ENCODE measurements at regions not wholly inside any gene's neighbourhood (a gene's known extent, or its start where the extent isn't known, plus 50 kb on each side); places are given as distances from the start of the nearest gene placed in this dataset.

GRCh38 chr13:82636119-82636518 is 1246.2 kb downstream of the SLITRK1 start:
- POLR2A ChIA-PET: no interaction called here
- H3K36me3 Mint-ChIP-seq (ENCODE audit: insufficient read depth, unreplicated experiment): no peaks in the 10 kb centered on the region
- BruUV-seq (replicated peaks): no TSS peak
- H3K4me1 Mint-ChIP-seq (ENCODE audit: insufficient read depth, unreplicated experiment): peaks cover 6% of the 10 kb centered on the region
- no peaks in the 10 kb centered on the region for H3K9me3 Mint-ChIP-seq (ENCODE audit: unreplicated experiment)
- CTCF ChIA-PET: no interaction called here
- no peak overlapping the region for H3K4me3 Mint-ChIP-seq (ENCODE audit: unreplicated experiment)
- peak; percentile 49 for DNase-seq (ENCODE audit: unreplicated experiment)
- no peak overlapping the region for H3K27ac Mint-ChIP-seq (ENCODE audit: low read depth, unreplicated experiment)
- H3K27me3 Mint-ChIP-seq (ENCODE audit: insufficient read depth, unreplicated experiment): no peaks in the 10 kb centered on the region
- TF ChIP-seq CTCF (IDR thresholded peaks at IDR 0.05; ENCODE audit: unreplicated experiment): no peak
- intact Hi-C loops (cut with micrococcal nuclease): no loop called here

- no peak overlapping the region for H3K4me3 Mint-ChIP-seq (ENCODE audit: unreplicated experiment)
- no peaks in the 10 kb centered on the region for H3K36me3 Mint-ChIP-seq (ENCODE audit: insufficient read depth, unreplicated experiment)
- no peaks in the 10 kb centered on the region for H3K27me3 Mint-ChIP-seq (ENCODE audit: insufficient read depth, unreplicated experiment)
- BruUV-seq (replicated peaks): no TSS peak
- no peak overlapping the region for H3K27ac Mint-ChIP-seq (ENCODE audit: low read depth, unreplicated experiment)
- H3K9me3 Mint-ChIP-seq (ENCODE audit: unreplicated experiment): no peaks in the 10 kb centered on the region
- TF ChIP-seq CTCF (IDR thresholded peaks at IDR 0.05; ENCODE audit: unreplicated experiment): no peak
- intact Hi-C loops (cut with micrococcal nuclease): no loop called here
- H3K4me1 Mint-ChIP-seq (ENCODE audit: insufficient read depth, unreplicated experiment): peaks cover 6% of the 10 kb centered on the region
- ChIA-PET POLR2A (interaction anchor here (0.5 to 0.6 kb wide), 2 partner anchors 29 to 1275 kb away, joined by 3 read pairs; no protein-coding TSS in a partner anchor), CTCF (no interaction called here)
- no peak for DNase-seq (ENCODE audit: unreplicated experiment)
Observed at GRCh38 chr13:82634946-82635345, 1247.3 kb downstream of the SLITRK1 start.

- DNase-seq (ENCODE audit: unreplicated experiment): peak; percentile 42
- ChIA-PET POLR2A (interaction anchor here (0.7 kb wide), 1 partner anchor 277 kb away, joined by 3 read pairs; no protein-coding TSS in a partner anchor), CTCF (interaction anchor here (0.7 kb wide), 1 partner anchor 580 kb away, joined by 4 read pairs; no protein-coding TSS in a partner anchor)
- Mint-ChIP-seq H3K36me3 (ENCODE audit: insufficient read depth, unreplicated experiment) (no peaks in the 10 kb centered on the region), H3K9me3 (ENCODE audit: unreplicated experiment) (no peaks in the 10 kb centered on the region), H3K4me3 (ENCODE audit: unreplicated experiment) (no peak overlapping the region), H3K4me1 (ENCODE audit: insufficient read depth, unreplicated experiment) (no peaks in the 10 kb centered on the region), H3K27ac (ENCODE audit: low read depth, unreplicated experiment) (no peak overlapping the region), H3K27me3 (ENCODE audit: insufficient read depth, unreplicated experiment) (no peaks in the 10 kb centered on the region)
- TF ChIP-seq CTCF (IDR thresholded peaks at IDR 0.05; ENCODE audit: unreplicated experiment): no peak
- intact Hi-C loops (cut with micrococcal nuclease): no loop called here
- BruUV-seq (replicated peaks): no TSS peak
Observed at GRCh38 chr13:82627183-82627582, 1255.1 kb downstream of the SLITRK1 start.

GRCh38 chr13:82625717-82626116 is 1256.6 kb downstream of the SLITRK1 start:
- no peak overlapping the region for H3K4me3 Mint-ChIP-seq (ENCODE audit: unreplicated experiment)
- BruUV-seq (replicated peaks): no TSS peak
- ChIA-PET CTCF (interaction anchor here (0.6 kb wide), 1 partner anchor 34 kb away, joined by 3 read pairs; no protein-coding TSS in a partner anchor), POLR2A (no interaction called here)
- no peak overlapping the region for H3K27ac Mint-ChIP-seq (ENCODE audit: low read depth, unreplicated experiment)
- no peaks in the 10 kb centered on the region for H3K27me3 Mint-ChIP-seq (ENCODE audit: insufficient read depth, unreplicated experiment)
- no peaks in the 10 kb centered on the region for H3K9me3 Mint-ChIP-seq (ENCODE audit: unreplicated experiment)
- DNase-seq (ENCODE audit: unreplicated experiment): no peak
- TF ChIP-seq CTCF (IDR thresholded peaks at IDR 0.05; ENCODE audit: unreplicated experiment): no peak
- intact Hi-C loops (cut with micrococcal nuclease): no loop called here
- H3K36me3 Mint-ChIP-seq (ENCODE audit: insufficient read depth, unreplicated experiment): no peaks in the 10 kb centered on the region
- no peaks in the 10 kb centered on the region for H3K4me1 Mint-ChIP-seq (ENCODE audit: insufficient read depth, unreplicated experiment)
